ENCODE measurements at regions not wholly inside any gene's neighbourhood (a gene's known extent, or its start where the extent isn't known, plus 50 kb on each side); places are given as distances from the start of the nearest gene placed in this dataset.

- no peak for TF ChIP-seq POLR2A (IDR thresholded peaks at IDR 0.05)
- TF ChIP-seq CTCF (IDR thresholded peaks at IDR 0.05), result no peak
These were observed 84.5 kb upstream of the RALGAPA2 start for GRCh38 chr20:20796766-20797440.

Measured in thyroid gland (tissue), 4 donors.